ENCODE measurements at regions not wholly inside any gene's neighbourhood (a gene's known extent, or its start where the extent isn't known, plus 50 kb on each side); places are given as distances from the start of the nearest gene placed in this dataset.

DNA sequence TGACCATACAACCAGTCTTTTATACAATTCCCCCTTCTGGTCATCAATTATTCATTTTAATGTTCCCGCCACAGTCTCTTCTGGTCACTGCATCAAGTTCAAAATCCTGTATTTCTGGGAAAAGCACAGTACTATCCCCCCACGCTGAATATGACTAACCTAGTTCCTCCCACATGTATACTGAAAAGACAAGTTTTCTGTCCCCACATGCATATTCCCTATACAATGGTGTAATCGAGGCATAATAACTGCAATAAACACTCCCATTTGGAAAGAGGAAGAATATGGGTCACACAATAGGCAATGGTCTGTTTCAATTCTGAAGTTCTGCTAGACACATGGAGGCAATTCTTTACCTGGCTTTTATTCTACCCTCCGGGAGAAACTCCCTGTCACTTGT is 344.9 kb downstream of the EFNA5 start:
- Histone ChIP-seq H3K9me3 (ENCODE audit: control insufficient read depth, low read length) (peaks cover under 1% of the 10 kb centered on the region), H3K4me1 (ENCODE audit: control insufficient read depth in 1 of 2, insufficient read depth in 2 of 2, low read length in 2 of 2) (no peaks in the 10 kb centered on the region), H3K36me3 (ENCODE audit: control insufficient read depth in 1 of 2, insufficient read depth in 2 of 2, low read length in 1 of 2) (no peaks in the 10 kb centered on the region), H3K27ac (ENCODE audit: low read depth in 1 of 2, low read length in 2 of 2) (no peak overlapping the region), H3K4me3 (ENCODE audit: low read length in 2 of 2) (no peak overlapping the region), H3K27me3 (ENCODE audit: control insufficient read depth in 1 of 2, insufficient read depth in 2 of 2, low read length in 1 of 2) (no peaks in the 10 kb centered on the region)
- DNase-seq = no peak
- no peak for ATAC-seq (ENCODE audit: low FRiP score)
- WGBS, 2 donors = 96% methylated on average over 4 of the region's 4 CpGs
- intact Hi-C loops (cut with DNase I) = no loop called here

DNA sequence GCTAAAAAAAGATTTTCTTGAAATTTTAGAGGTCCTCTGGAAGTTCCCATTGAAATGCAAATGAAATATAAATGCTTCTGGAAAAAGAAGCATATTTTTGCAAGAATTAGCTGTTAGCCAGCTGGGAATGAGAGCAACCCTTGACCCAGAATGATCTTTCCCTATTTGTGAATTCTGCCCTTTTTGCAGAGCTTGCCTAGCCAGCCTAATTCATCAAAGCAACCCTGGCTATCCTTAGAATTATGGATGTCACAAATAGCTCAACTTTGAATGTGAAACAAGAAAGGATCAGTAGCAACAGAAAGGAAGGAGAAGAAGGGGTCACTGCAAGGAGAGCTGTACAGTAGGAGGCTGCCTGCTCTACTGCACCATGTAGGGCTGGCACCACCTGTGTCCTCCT is 345.9 kb downstream of the EFNA5 start:
- H3K27me3 ChIP-seq (ENCODE audit: control insufficient read depth in 1 of 2, insufficient read depth in 2 of 2, low read length in 1 of 2) = no peaks in the 10 kb centered on the region
- H3K36me3 ChIP-seq (ENCODE audit: control insufficient read depth in 1 of 2, insufficient read depth in 2 of 2, low read length in 1 of 2) = no peaks in the 10 kb centered on the region
- H3K4me1 ChIP-seq (ENCODE audit: control insufficient read depth in 1 of 2, insufficient read depth in 2 of 2, low read length in 2 of 2) = no peaks in the 10 kb centered on the region
- no peaks in the 10 kb centered on the region for H3K9me3 ChIP-seq (ENCODE audit: control insufficient read depth, low read length)
- no peak overlapping the region for H3K4me3 ChIP-seq (ENCODE audit: low read length in 2 of 2)
- intact Hi-C loops (cut with DNase I) = no loop called here
- DNase-seq (no peak), ATAC-seq (ENCODE audit: low FRiP score) (no peak)
- H3K27ac ChIP-seq (ENCODE audit: low read depth in 1 of 2, low read length in 2 of 2) = no peak overlapping the region

DNA sequence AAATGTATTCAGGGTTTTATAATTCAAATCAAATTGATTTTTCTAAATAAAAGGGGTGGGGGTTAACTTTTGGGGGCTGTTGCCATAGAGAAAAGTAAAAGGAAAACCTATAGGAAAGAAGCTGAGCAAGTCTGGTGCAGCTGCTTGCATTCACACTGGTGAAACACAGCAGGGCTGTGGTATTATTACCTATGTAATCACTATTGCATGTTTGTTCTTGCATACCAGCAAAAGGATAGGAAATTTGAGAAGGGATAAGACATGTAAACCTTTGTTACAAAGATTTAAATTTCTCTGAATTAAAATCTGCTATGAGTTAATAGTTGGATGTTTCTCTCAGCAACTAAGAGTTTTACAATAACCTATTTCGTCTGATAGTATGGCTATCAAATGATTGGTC is 346.7 kb downstream of the EFNA5 start:
- 93 to 98% methylated on average over 1 of the region's 1 CpG for WGBS, 2 donors
- Histone ChIP-seq H3K36me3 (ENCODE audit: control insufficient read depth in 1 of 2, insufficient read depth in 2 of 2, low read length in 1 of 2) (no peaks in the 10 kb centered on the region), H3K9me3 (ENCODE audit: control insufficient read depth, low read length) (no peaks in the 10 kb centered on the region), H3K27me3 (ENCODE audit: control insufficient read depth in 1 of 2, insufficient read depth in 2 of 2, low read length in 1 of 2) (no peaks in the 10 kb centered on the region), H3K4me3 (ENCODE audit: low read length in 2 of 2) (no peak overlapping the region), H3K4me1 (ENCODE audit: control insufficient read depth in 1 of 2, insufficient read depth in 2 of 2, low read length in 2 of 2) (no peaks in the 10 kb centered on the region), H3K27ac (ENCODE audit: low read depth in 1 of 2, low read length in 2 of 2) (no peak overlapping the region)
- intact Hi-C loops (cut with DNase I) = no loop called here
- DNase-seq (no peak), ATAC-seq (ENCODE audit: low FRiP score) (no peak)

DNA sequence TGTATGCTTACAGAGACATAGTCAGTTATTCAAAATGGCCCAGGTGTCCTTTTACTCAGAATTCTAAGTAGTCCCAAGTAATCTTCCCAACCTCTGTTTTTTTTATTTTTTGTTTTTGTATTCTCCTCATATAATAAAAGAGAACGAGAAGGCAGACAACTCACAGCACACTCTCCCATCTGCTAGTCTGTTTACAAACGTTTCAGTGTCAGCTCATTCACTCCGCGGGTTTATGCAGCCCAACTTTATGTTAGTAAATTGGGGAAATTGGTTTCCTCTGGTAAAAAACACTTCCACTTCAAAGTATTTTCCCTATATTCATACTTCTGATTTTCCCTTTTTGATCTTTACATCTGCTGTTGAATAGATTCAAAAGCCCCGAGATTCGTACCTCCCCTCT is 347.2 kb downstream of the EFNA5 start:
- Histone ChIP-seq H3K4me3 (ENCODE audit: low read length in 2 of 2) (no peak overlapping the region), H3K27ac (ENCODE audit: low read depth in 1 of 2, low read length in 2 of 2) (no peak overlapping the region), H3K27me3 (ENCODE audit: control insufficient read depth in 1 of 2, insufficient read depth in 2 of 2, low read length in 1 of 2) (no peaks in the 10 kb centered on the region), H3K9me3 (ENCODE audit: control insufficient read depth, low read length) (no peaks in the 10 kb centered on the region), H3K4me1 (ENCODE audit: control insufficient read depth in 1 of 2, insufficient read depth in 2 of 2, low read length in 2 of 2) (no peaks in the 10 kb centered on the region), H3K36me3 (ENCODE audit: control insufficient read depth in 1 of 2, insufficient read depth in 2 of 2, low read length in 1 of 2) (no peaks in the 10 kb centered on the region)
- WGBS, 2 donors = 88 to 93% methylated on average over 6 of the region's 6 CpGs
- intact Hi-C loops (cut with DNase I) = no loop called here
- DNase-seq (no peak), ATAC-seq (ENCODE audit: low FRiP score) (no peak)

DNA sequence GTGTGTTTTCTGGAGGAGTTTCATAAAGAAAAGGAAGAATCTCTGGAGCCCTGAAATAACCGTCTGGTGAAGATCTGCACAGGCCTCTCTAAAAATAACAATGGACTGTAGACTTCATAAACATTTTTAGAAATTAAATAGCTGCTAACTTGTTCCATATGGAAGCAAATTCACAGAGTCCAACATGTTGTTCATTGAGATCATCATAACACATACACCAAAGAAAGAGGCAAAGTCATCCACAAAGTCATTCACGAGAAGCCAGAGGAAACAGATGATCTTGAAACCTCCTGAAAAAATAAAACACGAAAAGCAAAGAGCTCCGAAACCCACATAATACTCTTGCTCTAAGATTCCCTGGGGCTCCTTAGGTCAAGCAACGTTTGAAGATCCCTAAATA is 347.8 kb downstream of the EFNA5 start:
- Histone ChIP-seq H3K27me3 (ENCODE audit: control insufficient read depth in 1 of 2, insufficient read depth in 2 of 2, low read length in 1 of 2) (no peaks in the 10 kb centered on the region), H3K36me3 (ENCODE audit: control insufficient read depth in 1 of 2, insufficient read depth in 2 of 2, low read length in 1 of 2) (no peaks in the 10 kb centered on the region), H3K9me3 (ENCODE audit: control insufficient read depth, low read length) (no peaks in the 10 kb centered on the region), H3K4me1 (ENCODE audit: control insufficient read depth in 1 of 2, insufficient read depth in 2 of 2, low read length in 2 of 2) (no peaks in the 10 kb centered on the region), H3K27ac (ENCODE audit: low read depth in 1 of 2, low read length in 2 of 2) (no peak overlapping the region), H3K4me3 (ENCODE audit: low read length in 2 of 2) (no peak overlapping the region)
- intact Hi-C loops (cut with DNase I) = no loop called here
- DNase-seq (no peak), ATAC-seq (ENCODE audit: low FRiP score) (no peak)
- 87 to 89% methylated on average over 5 of the region's 5 CpGs for WGBS, 2 donors

DNA sequence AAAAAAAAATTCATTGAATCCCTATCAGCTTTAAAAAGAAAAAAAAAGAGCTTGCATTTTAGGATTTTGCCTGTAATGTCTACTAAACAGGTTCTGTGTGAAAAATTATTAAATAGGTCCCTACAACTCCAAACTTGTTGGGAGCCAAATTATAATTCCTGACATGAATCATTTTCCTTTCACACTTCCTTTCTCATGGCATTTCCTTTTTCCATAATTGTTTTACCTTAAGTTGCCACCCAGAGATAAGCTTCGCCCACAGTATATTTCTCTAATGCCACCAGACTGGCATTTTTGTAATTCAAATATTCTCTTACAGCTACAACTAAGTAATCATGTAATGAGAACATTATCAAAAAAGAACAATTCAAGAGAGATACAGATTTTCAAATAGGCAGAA is 348.8 kb downstream of the EFNA5 start:
- no peak overlapping the region for H3K4me3 ChIP-seq (ENCODE audit: low read length in 2 of 2)
- WGBS, 2 donors = 85 to 91% methylated on average over 1 of the region's 1 CpG
- no peaks in the 10 kb centered on the region for H3K36me3 ChIP-seq (ENCODE audit: control insufficient read depth in 1 of 2, insufficient read depth in 2 of 2, low read length in 1 of 2)
- no peak for ATAC-seq (ENCODE audit: low FRiP score)
- H3K4me1 ChIP-seq (ENCODE audit: control insufficient read depth in 1 of 2, insufficient read depth in 2 of 2, low read length in 2 of 2) = no peaks in the 10 kb centered on the region
- no peaks in the 10 kb centered on the region for H3K27me3 ChIP-seq (ENCODE audit: control insufficient read depth in 1 of 2, insufficient read depth in 2 of 2, low read length in 1 of 2)
- H3K9me3 ChIP-seq (ENCODE audit: control insufficient read depth, low read length) = no peaks in the 10 kb centered on the region
- no peak overlapping the region for H3K27ac ChIP-seq (ENCODE audit: low read depth in 1 of 2, low read length in 2 of 2)
- intact Hi-C loops (cut with DNase I) = no loop called here
- no peak for DNase-seq

DNA sequence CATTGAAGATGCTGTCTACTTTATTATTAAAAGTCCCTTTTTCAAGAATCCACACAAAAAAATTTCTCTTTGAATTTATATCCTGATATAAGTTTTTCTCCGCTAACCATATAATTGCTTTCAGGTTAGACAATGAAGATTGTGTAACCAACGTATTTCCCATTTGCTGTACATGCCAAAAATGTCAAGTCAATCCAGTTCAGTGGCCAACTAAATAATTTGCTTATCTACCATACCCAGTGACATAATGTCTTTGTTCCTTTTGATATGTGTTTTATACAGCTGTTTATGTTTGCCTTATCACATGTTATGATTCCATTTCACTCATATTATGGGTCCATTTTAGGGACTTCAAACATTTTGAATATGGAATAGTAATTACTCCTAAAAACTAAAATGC is 349.9 kb downstream of the EFNA5 start:
- ATAC-seq (ENCODE audit: low FRiP score) (no peak), DNase-seq (no peak)
- WGBS, 2 donors = 63 to 67% methylated on average over 2 of the region's 2 CpGs
- no peak overlapping the region for H3K27ac ChIP-seq (ENCODE audit: low read depth in 1 of 2, low read length in 2 of 2)
- H3K27me3 ChIP-seq (ENCODE audit: control insufficient read depth in 1 of 2, insufficient read depth in 2 of 2, low read length in 1 of 2) = no peaks in the 10 kb centered on the region
- no peaks in the 10 kb centered on the region for H3K36me3 ChIP-seq (ENCODE audit: control insufficient read depth in 1 of 2, insufficient read depth in 2 of 2, low read length in 1 of 2)
- intact Hi-C loops (cut with DNase I) = no loop called here
- H3K4me1 ChIP-seq (ENCODE audit: control insufficient read depth in 1 of 2, insufficient read depth in 2 of 2, low read length in 2 of 2) = no peaks in the 10 kb centered on the region
- no peak overlapping the region for H3K4me3 ChIP-seq (ENCODE audit: low read length in 2 of 2)
- H3K9me3 ChIP-seq (ENCODE audit: control insufficient read depth, low read length) = no peaks in the 10 kb centered on the region

DNA sequence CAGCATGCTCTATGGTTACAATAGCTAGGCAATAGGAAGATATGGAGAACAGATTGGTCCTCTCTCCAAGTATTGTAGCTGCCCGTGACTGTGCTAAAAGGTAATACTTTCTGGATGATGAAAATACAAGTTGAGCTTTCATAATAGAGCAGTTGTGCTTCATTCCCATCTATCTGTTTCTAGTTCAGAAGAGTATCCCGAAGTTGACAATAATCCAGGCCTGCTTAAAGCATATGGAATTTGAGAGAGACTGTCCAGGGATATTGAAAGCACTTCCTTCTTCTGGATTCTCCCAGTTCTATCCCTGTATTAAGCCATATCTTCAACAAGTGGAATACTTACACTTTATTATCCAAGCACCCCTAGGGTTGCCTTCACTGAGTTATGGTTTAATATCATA is 350.4 kb downstream of the EFNA5 start:
- Histone ChIP-seq H3K4me1 (ENCODE audit: control insufficient read depth in 1 of 2, insufficient read depth in 2 of 2, low read length in 2 of 2) (no peaks in the 10 kb centered on the region), H3K27me3 (ENCODE audit: control insufficient read depth in 1 of 2, insufficient read depth in 2 of 2, low read length in 1 of 2) (no peaks in the 10 kb centered on the region), H3K36me3 (ENCODE audit: control insufficient read depth in 1 of 2, insufficient read depth in 2 of 2, low read length in 1 of 2) (no peaks in the 10 kb centered on the region), H3K27ac (ENCODE audit: low read depth in 1 of 2, low read length in 2 of 2) (no peak overlapping the region), H3K4me3 (ENCODE audit: low read length in 2 of 2) (no peak overlapping the region), H3K9me3 (ENCODE audit: control insufficient read depth, low read length) (no peaks in the 10 kb centered on the region)
- no peak for ATAC-seq (ENCODE audit: low FRiP score)
- 94 to 100% methylated on average over 2 of the region's 2 CpGs for WGBS, 2 donors
- no peak for DNase-seq
- intact Hi-C loops (cut with DNase I) = no loop called here

DNA sequence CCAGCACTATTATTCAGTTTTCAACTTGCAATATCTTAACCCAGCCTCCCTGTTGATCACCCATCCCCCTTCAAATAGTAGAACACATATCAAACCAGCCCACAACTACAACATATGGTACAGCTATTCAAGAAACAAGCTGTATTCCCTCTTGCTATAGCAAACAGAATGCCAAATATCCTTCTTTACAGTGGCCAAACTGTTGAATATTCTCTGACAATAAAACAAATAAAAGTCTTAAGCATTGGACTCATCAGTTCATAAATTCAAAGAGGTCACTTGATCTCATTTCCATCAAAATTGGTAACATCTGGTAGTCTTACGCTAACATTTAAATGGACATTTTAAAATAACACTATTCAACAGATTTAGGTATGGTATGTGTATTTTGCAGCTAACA is 350.8 kb downstream of the EFNA5 start:
- DNase-seq (no peak), ATAC-seq (ENCODE audit: low FRiP score) (no peak)
- H3K27me3 ChIP-seq (ENCODE audit: control insufficient read depth in 1 of 2, insufficient read depth in 2 of 2, low read length in 1 of 2) = no peaks in the 10 kb centered on the region
- no peaks in the 10 kb centered on the region for H3K4me1 ChIP-seq (ENCODE audit: control insufficient read depth in 1 of 2, insufficient read depth in 2 of 2, low read length in 2 of 2)
- H3K27ac ChIP-seq (ENCODE audit: low read depth in 1 of 2, low read length in 2 of 2) = no peak overlapping the region
- H3K9me3 ChIP-seq (ENCODE audit: control insufficient read depth, low read length) = no peaks in the 10 kb centered on the region
- H3K4me3 ChIP-seq (ENCODE audit: low read length in 2 of 2) = no peak overlapping the region
- 95 to 100% methylated on average over 1 of the region's 1 CpG for WGBS, 2 donors
- intact Hi-C loops (cut with DNase I) = no loop called here
- H3K36me3 ChIP-seq (ENCODE audit: control insufficient read depth in 1 of 2, insufficient read depth in 2 of 2, low read length in 1 of 2) = no peaks in the 10 kb centered on the region

DNA sequence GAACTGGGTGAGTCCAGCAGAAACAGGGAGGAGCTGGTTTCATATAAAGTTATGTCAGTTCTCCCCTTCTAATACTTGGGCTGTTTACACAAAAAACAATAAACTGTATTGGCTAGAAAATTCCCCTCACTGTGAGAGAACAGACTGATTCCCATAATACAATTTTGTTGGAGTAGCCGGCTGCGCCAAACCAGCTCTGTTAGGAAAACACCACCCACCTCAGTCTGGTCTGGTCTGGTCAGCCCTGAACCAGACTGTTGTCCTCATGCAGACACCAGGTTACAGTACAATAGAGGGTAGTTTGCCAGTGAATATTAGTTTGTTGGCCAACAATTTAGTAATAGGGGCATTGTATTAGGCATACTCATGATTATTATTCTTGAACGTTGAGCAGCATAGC is 356.4 kb downstream of the EFNA5 start:
- no peaks in the 10 kb centered on the region for H3K9me3 ChIP-seq (ENCODE audit: control insufficient read depth, low read length)
- H3K27me3 ChIP-seq (ENCODE audit: control insufficient read depth in 1 of 2, insufficient read depth in 2 of 2, low read length in 1 of 2) = no peaks in the 10 kb centered on the region
- no peak overlapping the region for H3K4me3 ChIP-seq (ENCODE audit: low read length in 2 of 2)
- intact Hi-C loops (cut with DNase I) = no loop called here
- ATAC-seq (ENCODE audit: low FRiP score) = no peak
- no peak for DNase-seq
- WGBS, 2 donors = 45 to 54% methylated on average over 3 of the region's 3 CpGs
- H3K27ac ChIP-seq (ENCODE audit: low read depth in 1 of 2, low read length in 2 of 2) = no peak overlapping the region
- no peaks in the 10 kb centered on the region for H3K36me3 ChIP-seq (ENCODE audit: control insufficient read depth in 1 of 2, insufficient read depth in 2 of 2, low read length in 1 of 2)
- H3K4me1 ChIP-seq (ENCODE audit: control insufficient read depth in 1 of 2, insufficient read depth in 2 of 2, low read length in 2 of 2) = no peaks in the 10 kb centered on the region

Data from aorta (tissue), 5 donors.